HG02642 (cell line): ENCODE measurements at regions not wholly inside any gene's neighbourhood (a gene's known extent, or its start where the extent isn't known, plus 50 kb on each side); places are given as distances from the start of the nearest gene placed in this dataset.
"Not testable (repeated sequence)": the region's sequence is repeated elsewhere in the genome, so short reads cannot be mapped to it uniquely, and the experiment has no call there.

ENCODE experiments used
- ATAC-seq: cut with Tn5 transposase; IDR thresholded peaks from one replicate; pipeline ENCODE4 v1.9.1; 2021; ENCODE audit warnings: mild to moderate bottlenecking; ENCODE audit not compliant: unreplicated experiment, poor library complexity

GRCh38 chr18:61635901-61636528, 256.8 kb downstream of the RNF152 start:
- peak; percentile 56 for ATAC-seq

DNA sequence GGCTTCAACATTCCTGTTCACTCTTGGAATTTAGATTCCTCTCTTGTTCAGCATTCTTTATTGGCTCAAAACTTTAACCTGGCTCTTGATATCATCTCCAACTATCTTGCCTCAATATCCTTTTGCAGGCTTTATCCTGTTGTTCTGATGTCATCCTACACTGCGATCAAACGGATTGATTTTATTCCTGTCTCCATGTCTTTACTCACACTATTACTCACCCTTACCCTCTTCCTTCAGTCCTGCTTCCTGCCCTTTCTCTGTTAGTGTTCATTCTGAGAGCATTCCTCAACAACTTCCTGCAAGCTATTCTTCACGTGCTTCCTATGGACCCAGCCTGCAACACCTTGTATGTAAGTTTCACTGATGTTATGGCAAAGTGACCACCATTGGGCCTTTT, 264.7 kb downstream of the RNF152 start:
- ATAC-seq = no peak

GRCh38 chr18:61624631-61625030, 268.2 kb downstream of the RNF152 start:
- not testable (repeated sequence) for ATAC-seq

- ATAC-seq = no peak
These were observed 273.0 kb downstream of the RNF152 start for GRCh38 chr18:61619783-61620182.

DNA sequence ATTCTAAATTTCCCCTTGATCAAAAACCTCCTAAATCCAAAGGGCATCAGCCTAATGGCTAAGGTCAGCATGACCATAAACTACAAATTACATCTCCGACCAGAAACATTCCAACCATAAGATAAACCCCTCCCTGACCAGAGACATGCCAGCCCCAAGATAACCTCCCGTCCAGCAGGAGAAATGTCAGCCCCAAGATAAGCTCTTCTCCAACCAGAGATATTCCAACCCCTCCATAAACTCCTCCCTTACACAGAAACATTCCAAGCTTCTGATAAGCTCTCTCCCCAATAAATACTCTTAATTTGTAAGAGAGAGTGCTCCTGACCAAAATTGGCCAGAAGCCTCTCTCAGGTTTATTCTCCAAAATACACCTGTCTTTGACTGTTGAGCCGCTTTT, 274.0 kb downstream of the RNF152 start:
- no peak for ATAC-seq

DNA sequence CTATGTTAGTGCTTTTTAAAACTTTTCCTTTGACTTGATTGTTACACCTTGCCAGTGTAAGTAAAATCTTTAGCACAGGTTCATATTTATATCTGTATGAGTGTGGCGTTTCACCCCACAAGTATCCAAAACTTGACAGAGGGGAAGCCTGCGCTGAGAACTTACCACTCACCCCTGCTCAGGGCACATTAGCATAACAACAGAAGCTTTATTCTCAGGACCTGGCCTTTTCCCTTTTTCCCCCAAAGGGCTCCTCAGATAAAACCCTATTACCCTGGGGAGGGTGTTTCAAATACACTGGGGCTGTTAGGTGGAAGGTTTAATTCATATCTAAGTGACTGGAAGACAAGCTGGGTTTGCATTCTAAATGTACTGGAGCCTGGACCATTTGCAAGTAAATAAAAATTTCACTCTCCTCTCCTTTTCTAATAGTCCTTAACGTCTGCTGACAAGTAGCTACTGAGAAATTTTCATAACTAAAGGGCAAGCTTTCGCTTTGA, 276.6 kb downstream of the RNF152 start:
- no peak for ATAC-seq

DNA sequence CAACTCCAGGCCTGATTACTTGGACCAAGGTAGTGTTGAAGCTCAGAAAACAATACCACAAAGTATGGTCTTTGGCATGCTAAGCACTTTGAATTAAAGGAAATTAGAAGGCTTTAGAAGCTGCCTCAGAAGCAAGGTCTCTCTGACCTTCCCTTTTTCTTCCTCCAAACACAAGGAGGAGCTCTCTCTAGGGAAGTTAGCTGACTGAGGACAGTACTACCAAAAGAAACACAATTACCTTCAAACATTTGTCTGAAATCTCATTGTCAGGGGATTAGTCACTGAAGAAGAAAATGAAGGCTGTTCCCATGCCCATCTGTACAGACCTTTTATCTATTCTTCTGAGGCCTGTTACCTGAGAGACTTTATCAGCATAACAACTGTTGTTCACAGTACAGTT, 279.3 kb downstream of the CDH20 start:
- ATAC-seq = no peak

GRCh38 chr18:61609131-61609530, 275.9 kb downstream of the CDH20 start:
- ATAC-seq = no peak

GRCh38 chr18:61608316-61608715, 275.1 kb downstream of the CDH20 start:
- ATAC-seq = no peak

GRCh38 chr18:61607867-61608266, 274.6 kb downstream of the CDH20 start:
- no peak for ATAC-seq

GRCh38 chr18:61606759-61607158, 273.5 kb downstream of the CDH20 start:
- ATAC-seq = no peak

DNA sequence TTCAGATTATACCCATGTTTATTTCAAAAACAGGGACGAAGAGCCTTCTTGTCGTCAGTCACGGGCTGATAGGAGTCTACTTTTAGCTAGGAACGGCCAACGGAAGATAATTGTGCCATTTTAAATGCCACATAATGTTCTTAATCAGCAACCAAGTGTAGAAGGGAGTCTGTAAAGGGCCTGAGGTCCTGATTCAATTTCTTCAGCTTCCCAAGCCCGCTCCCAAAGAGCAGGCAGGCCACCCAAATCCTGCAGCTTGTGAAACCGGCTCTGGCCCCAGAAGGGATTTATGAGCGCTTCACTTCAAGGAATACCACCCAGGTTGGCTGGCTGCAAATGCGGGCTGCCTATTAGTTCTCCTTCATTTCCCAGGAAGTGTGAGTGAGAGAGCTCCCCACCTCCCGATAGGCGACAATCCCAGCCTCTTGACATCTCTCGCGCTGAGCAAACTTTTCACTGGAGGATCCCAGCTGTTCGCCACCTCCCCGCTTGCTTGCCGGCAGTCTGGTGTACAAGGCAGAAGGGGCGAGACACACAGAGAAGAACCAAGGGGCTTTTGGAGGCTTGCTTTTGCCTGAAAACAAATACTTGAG, 272.9 kb downstream of the CDH20 start:
- ATAC-seq = no peak

DNA sequence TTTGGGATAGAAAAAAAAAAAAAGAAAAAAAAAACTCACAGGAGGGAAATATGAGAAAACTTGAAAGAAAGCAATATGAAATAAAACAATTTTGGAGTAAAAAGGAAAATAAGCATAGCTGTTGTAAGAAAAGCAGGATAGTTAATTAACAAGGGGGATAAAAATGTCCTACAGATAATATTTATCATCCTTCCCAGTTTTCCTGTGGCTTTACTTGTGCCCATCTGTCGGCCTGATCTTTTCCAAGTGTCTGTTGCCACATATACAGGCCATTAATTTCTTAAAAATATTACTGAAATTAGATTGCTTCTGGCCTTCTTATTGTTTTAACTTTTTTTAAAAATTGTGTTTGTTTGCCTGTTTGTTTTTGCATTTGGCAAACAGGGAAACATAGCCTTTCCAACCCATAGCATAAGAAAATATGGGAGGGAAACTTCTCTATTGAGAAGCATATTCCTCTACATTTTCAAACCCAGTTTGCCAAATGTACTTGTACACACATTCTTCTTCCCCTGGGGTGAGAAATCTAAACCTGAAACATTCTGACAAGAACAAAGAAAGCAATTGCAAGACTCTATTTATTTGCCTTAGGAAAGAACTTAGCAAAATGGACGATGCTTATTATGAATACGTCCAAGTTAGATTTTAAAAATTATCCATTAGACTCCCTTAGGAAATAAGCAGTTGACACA, 272.3 kb downstream of the CDH20 start:
- ATAC-seq = no peak
